DOHH2 (cell line): ENCODE measurements at regions not wholly inside any gene's neighbourhood (a gene's known extent, or its start where the extent isn't known, plus 50 kb on each side); places are given as distances from the start of the nearest gene placed in this dataset.

Source experiments
- H3F3A ChIP-seq: fragments of 200-600 bp; sonication (generic), shearing (Covaris generic); 2 replicates; pipeline ENCODE4 v1.6.0; 2016; ENCODE audit warnings: antibody characterized with exemption, mild to moderate bottlenecking; ENCODE audit not compliant: control insufficient read depth, insufficient read depth
- H3K27ac ChIP-seq: fragments of 200-600 bp; sonication (generic); 2 replicates; pipeline ENCODE4 v1.5.1; 2014; ENCODE audit warnings: low read depth, mild to moderate bottlenecking, low read length, moderate library complexity
- H3K27me3 ChIP-seq: fragments of 200-600 bp; sonication (generic); 2 replicates; pipeline ENCODE4 v1.6.1; 2014; ENCODE audit warnings: mild to moderate bottlenecking, low read length, mixed read lengths; ENCODE audit not compliant: control insufficient read depth
- H3K36me3 ChIP-seq: fragments of 200-600 bp; sonication (generic); 2 replicates; pipeline ENCODE4 v1.6.1; 2014; ENCODE audit warnings: mild to moderate bottlenecking, low read length, moderate library complexity, mixed read lengths; ENCODE audit not compliant: control insufficient read depth
- H3K4me1 ChIP-seq: fragments of 200-600 bp; sonication (generic); 2 replicates; pipeline ENCODE4 v1.6.1; 2014; ENCODE audit warnings: mild to moderate bottlenecking, low read length, mixed read lengths; ENCODE audit not compliant: control insufficient read depth
- H3K4me2 ChIP-seq: fragments of 200-600 bp; sonication (generic); 2 replicates; pipeline ENCODE4 v1.6.0; 2014; ENCODE audit warnings: mild to moderate bottlenecking, low read length, moderate library complexity
- H3K4me3 ChIP-seq: fragments of 200-600 bp; sonication (generic); 2 replicates; pipeline ENCODE4 v1.5.1; 2014; ENCODE audit warnings: mild to moderate bottlenecking, low read length, mixed read lengths
- H3K79me2 ChIP-seq: fragments of 200-600 bp; sonication (generic); 2 replicates; pipeline ENCODE4 v1.6.1; 2014; ENCODE audit warnings: mild to moderate bottlenecking, low read length, mixed read lengths; ENCODE audit not compliant: control insufficient read depth
- H3K9me2 ChIP-seq: fragments of 200-600 bp; sonication (generic); replicated peaks from 2 replicates; pipeline ENCODE4 v1.6.1; 2014; ENCODE audit warnings: mild to moderate bottlenecking, low read length, mixed read lengths; ENCODE audit not compliant: control insufficient read depth
- H3K9me3 ChIP-seq: fragments of 200-600 bp; sonication (generic); 2 replicates; pipeline ENCODE4 v1.6.1; 2014; ENCODE audit warnings: antibody characterized with exemption, low read length, mixed read lengths; ENCODE audit not compliant: control insufficient read depth, insufficient read depth
- H4K20me1 ChIP-seq: fragments of 200-600 bp; sonication (generic); 2 replicates; pipeline ENCODE4 v1.6.0; 2014; ENCODE audit warnings: low read depth, mild to moderate bottlenecking, antibody characterized with exemption, low read length, moderate library complexity; ENCODE audit not compliant: control insufficient read depth, insufficient read depth
- EZH2phosphoT487 ChIP-seq: fragments of 200-600 bp; sonication (generic); IDR thresholded peaks from 2 replicates; pipeline ENCODE4 v1.6.1; 2017; ENCODE audit warnings: borderline replicate concordance, mild to moderate bottlenecking, antibody characterized with exemption, low read length, moderate library complexity, mixed read lengths
- TF ChIP-seq, protein P1 (sequence below): fragments of 200-600 bp; sonication (generic); IDR thresholded peaks from one replicate; pipeline ENCODE4 v1.5.1; 2014; ENCODE audit warnings: antibody characterized with exemption, mild to moderate bottlenecking, low read depth, low read length; ENCODE audit not compliant: poor library complexity, severe bottlenecking

DNA sequence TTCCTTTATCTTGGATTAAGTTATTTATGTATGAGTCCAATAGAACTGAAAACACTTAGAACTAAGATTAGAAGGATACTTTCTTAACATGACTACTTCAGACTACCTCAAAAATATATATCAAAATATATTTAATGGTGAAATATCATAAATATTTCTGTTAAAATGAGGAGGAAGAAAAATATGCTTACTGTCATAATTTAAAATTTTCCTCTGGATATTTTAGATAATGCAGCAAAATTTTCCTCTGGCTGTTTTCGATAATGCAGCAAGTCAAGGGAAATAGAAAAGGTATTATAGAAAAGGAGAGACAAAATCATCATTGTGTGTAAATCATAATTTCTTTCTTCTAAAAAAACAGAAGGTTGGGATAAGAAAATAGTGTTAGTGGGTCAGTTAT is 263.3 kb downstream of the HS3ST3A1 start:
- H3K79me2 ChIP-seq: no peaks in the 10 kb centered on the region
- H3K27ac ChIP-seq: no peak overlapping the region
- H3F3A ChIP-seq: no peaks in the 10 kb centered on the region
- no peaks in the 10 kb centered on the region for H3K9me2 ChIP-seq
- no peaks in the 10 kb centered on the region for H3K9me3 ChIP-seq
- no peak overlapping the region for H3K4me3 ChIP-seq
- H3K36me3 ChIP-seq: no peaks in the 10 kb centered on the region
- H4K20me1 ChIP-seq: no peaks in the 10 kb centered on the region
- H3K27me3 ChIP-seq: 0 out of 2 replicates have a peak, but pooled peaks cover 3% of the 10 kb centered on the region
- no peak for TF ChIP-seq EZH2phosphoT487
- TF ChIP-seq, protein P1, sequence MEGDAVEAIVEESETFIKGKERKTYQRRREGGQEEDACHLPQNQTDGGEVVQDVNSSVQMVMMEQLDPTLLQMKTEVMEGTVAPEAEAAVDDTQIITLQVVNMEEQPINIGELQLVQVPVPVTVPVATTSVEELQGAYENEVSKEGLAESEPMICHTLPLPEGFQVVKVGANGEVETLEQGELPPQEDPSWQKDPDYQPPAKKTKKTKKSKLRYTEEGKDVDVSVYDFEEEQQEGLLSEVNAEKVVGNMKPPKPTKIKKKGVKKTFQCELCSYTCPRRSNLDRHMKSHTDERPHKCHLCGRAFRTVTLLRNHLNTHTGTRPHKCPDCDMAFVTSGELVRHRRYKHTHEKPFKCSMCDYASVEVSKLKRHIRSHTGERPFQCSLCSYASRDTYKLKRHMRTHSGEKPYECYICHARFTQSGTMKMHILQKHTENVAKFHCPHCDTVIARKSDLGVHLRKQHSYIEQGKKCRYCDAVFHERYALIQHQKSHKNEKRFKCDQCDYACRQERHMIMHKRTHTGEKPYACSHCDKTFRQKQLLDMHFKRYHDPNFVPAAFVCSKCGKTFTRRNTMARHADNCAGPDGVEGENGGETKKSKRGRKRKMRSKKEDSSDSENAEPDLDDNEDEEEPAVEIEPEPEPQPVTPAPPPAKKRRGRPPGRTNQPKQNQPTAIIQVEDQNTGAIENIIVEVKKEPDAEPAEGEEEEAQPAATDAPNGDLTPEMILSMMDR: no peak
- no peaks in the 10 kb centered on the region for H3K4me1 ChIP-seq
- H3K4me2 ChIP-seq: no peak overlapping the region

DNA sequence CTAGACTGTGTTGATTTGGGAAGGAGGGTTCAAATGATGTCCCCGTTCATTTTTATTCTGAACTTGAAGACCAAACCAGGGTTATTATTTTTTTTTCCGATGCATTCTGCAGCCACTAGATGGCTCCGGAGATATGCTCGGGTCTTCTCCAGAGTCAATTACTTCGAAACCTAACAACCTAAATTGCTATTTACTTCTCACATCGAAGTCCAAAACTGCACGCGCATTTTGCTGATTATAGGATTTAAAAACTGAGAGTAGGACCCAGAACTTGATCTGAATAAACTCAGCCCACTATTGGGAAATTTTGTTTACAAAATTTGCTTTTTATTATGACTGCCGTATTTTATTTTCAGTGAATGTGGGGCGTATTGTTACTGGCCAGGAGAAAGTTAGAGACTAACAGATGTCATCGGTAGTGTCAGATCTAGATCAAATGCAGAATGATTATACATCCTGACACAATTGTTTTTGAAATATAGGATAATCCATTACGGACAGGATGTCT is 263.8 kb downstream of the HS3ST3A1 start:
- H3K4me1 ChIP-seq: no peaks in the 10 kb centered on the region
- H3K27me3 ChIP-seq: 0 out of 2 replicates have a peak, but pooled peaks cover 3% of the 10 kb centered on the region
- no peaks in the 10 kb centered on the region for H3F3A ChIP-seq
- no peak overlapping the region for H3K27ac ChIP-seq
- peak overlapping the region; percentile 7; the same call in 1 of the 2 replicates for H3K4me2 ChIP-seq
- no peak overlapping the region for H3K4me3 ChIP-seq
- H3K79me2 ChIP-seq: no peaks in the 10 kb centered on the region
- TF ChIP-seq, protein P1: peak; percentile 76
- no peak for TF ChIP-seq EZH2phosphoT487
- H4K20me1 ChIP-seq: no peaks in the 10 kb centered on the region
- H3K9me2 ChIP-seq: no peaks in the 10 kb centered on the region
- no peaks in the 10 kb centered on the region for H3K36me3 ChIP-seq
- no peaks in the 10 kb centered on the region for H3K9me3 ChIP-seq

DNA sequence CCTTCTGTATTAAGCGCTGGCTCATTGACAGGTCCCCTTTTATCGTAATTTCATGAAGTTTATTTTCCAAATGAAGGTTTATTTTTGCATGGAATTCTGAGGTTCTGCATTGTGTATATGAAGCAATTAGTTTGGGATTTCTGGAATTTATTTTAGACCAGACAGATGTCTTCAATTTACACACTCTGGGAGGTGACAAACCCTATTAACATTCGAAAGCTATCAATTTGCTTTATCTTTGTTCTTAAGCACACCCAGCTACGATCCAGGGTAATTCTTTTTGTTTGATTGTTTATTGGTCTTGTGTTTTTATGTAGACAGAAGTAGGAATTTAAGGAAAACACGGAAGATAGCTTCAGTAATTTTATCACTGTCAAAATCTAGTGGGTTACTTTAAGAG is 264.6 kb downstream of the HS3ST3A1 start:
- TF ChIP-seq, protein P1: no peak
- no peak for TF ChIP-seq EZH2phosphoT487
- Histone ChIP-seq H3K4me2 (no peak overlapping the region), H3K27me3 (0 out of 2 replicates have a peak, but pooled peaks cover 3% of the 10 kb centered on the region), H3K9me2 (no peaks in the 10 kb centered on the region), H3K27ac (no peak overlapping the region), H3K79me2 (no peaks in the 10 kb centered on the region), H4K20me1 (no peaks in the 10 kb centered on the region), H3K4me1 (no peaks in the 10 kb centered on the region), H3K36me3 (no peaks in the 10 kb centered on the region), H3K4me3 (no peak overlapping the region), H3F3A (no peaks in the 10 kb centered on the region), H3K9me3 (no peaks in the 10 kb centered on the region)
